Right lobe of liver (tissue), 4 donors: ENCODE measurements at regions not wholly inside any gene's neighbourhood (a gene's known extent, or its start where the extent isn't known, plus 50 kb on each side); places are given as distances from the start of the nearest gene placed in this dataset.

Experiments used
- POLR2A ChIP-seq: fragments of 450-650 bp; IDR thresholded peaks from one replicate; pipeline ENCODE4 v1.6.1; 2017; ENCODE audit warnings: antibody characterized with exemption, mild to moderate bottlenecking
- TF ChIP-seq, protein P1 (sequence below), 4 donors: fragments of 200-600 bp in 3 of 4; fragments of 450-650 bp in 1 of 4; IDR thresholded peaks; one replicate each; pipeline versions ENCODE4 v1.5.1 to v1.8.0; 2016 to 2022; ENCODE audit warnings: antibody characterized with exemption in 4 of 4, mild to moderate bottlenecking in 2 of 4
- donor health status: DM: no; HTN: no; CAD: no.
- donor health status: DM: no; HTN: no; CAD: no.
- donor health status: DM: no; HTN: yes; CAD: no.

- TF ChIP-seq, protein P1, sequence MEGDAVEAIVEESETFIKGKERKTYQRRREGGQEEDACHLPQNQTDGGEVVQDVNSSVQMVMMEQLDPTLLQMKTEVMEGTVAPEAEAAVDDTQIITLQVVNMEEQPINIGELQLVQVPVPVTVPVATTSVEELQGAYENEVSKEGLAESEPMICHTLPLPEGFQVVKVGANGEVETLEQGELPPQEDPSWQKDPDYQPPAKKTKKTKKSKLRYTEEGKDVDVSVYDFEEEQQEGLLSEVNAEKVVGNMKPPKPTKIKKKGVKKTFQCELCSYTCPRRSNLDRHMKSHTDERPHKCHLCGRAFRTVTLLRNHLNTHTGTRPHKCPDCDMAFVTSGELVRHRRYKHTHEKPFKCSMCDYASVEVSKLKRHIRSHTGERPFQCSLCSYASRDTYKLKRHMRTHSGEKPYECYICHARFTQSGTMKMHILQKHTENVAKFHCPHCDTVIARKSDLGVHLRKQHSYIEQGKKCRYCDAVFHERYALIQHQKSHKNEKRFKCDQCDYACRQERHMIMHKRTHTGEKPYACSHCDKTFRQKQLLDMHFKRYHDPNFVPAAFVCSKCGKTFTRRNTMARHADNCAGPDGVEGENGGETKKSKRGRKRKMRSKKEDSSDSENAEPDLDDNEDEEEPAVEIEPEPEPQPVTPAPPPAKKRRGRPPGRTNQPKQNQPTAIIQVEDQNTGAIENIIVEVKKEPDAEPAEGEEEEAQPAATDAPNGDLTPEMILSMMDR (IDR thresholded peaks at IDR 0.05) = no peak
- no peak for TF ChIP-seq POLR2A
Measured at GRCh38 chr11:21908211-21908610, 284.7 kb upstream of the ANO5 start.
